Fibroblast of peridontal ligament (primary cell): ENCODE measurements at regions not wholly inside any gene's neighbourhood (a gene's known extent, or its start where the extent isn't known, plus 50 kb on each side); places are given as distances from the start of the nearest gene placed in this dataset.

Experiments used
- DNase-seq: peaks from one replicate; pipeline ENCODE4 v3.0.0-alpha.2; 2010; ENCODE audit errors: extremely low read depth

DNA sequence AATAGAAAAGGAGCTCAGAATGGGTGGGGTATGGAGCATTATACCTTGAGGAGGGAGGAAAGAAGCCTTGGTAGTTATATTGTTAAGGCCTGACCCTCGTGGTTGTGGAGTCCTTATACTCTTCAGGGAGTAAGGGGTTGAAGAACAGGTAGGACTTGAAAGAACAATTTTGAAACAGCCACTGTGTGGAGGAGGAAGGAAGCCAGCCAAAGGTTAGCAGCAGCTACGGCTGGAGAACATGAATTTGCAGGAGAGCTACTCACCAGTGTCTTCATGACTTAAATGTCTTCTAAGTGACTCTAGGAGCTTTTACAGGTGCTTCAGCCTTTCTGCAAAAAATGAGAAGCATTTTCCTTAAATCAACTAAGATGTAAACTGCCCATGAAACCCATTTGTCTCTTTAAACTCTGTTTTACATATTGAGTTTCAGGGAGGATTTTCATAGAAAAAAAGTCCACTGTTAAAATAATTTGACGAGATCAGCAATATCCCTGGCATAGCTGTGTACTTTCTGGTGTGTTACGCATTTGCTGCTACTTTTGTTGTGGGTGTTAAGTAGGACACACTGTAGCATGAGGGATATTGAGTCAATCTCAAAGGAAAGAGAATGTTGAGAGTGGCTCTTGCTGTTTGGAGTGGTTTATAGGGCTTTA lies 110.6 kb upstream of the ELL2 start:
- no peak for DNase-seq

DNA sequence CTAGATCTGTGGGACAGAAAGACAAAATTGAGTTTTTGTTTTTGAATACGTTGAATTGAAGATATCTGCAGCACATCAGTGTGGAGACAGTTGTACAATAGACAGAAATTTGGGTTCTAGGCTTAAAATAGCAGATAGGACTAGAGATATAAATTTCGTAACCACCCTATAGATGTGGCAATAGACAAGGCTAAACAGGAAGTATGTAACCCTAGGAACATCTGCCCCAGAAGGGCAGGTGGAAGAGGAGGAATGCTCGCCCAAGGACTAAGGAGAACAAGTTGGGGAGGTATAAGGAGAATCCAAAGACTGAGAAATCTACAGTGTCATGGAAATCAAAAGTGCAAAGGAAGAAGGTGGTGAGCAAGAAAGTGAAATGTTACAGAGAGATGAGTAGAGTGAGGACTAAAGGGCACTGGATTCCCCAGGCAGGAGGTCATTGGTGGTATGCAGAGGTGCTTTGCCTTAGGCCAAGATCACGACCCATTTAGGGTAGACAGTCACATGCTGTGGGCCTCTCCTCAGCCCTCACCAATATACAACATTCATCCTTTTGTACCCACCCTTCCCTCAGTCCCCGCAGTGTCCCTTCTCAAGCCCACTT lies 109.1 kb upstream of the ELL2 start:
- DNase-seq: no peak

DNA sequence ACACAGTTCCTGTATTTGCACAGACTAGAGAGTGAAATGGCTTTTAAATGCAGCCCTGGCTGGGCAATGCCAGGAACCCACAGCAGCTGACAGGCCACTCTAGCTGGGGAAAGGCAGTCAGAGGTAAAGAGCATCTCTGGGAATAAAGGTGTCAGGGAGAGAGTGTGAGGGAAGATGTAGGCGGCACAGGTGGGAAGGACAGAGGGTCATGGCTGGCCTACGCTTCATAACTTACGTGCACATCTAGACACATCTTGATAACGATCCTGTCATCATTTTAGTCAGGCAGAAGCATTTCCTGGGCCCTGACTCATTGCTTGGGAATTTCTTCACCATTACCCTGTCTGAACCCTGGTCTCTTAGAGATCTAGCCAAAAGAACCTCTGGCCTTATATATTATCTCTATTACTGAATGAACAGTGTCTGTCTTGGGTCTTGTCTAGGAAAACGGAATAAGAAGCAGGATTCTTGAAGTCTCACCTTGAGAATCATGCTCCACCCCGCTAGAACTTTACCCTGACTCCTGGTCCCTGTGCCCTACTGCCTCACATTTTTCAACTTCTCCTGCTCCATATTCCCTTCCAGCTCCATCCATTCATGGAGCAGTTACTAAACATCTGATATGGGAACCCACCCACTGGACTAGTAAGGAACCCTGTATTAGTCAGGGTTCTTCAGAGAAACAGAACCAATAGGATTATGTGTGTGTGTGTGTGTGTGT lies 106.4 kb upstream of the ELL2 start:
- DNase-seq: peak; percentile 78

DNA sequence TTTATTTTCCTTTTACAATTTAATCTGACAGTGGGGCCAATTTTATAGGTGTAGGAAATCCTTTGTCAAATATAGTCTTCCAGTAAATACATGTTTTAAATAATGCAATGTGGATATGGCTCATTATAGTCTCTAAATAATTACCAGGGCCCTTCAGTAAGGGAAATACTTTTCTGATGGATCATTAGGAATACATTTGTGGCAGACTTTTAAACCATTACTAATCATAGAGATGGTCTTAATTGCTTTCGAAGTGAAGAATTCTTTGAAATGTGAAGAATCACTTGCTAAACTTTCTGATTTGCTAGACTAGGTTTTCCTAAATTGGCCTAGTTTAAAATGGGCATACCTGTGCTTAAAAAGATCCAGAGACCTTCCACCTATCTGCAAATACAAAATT lies 105.6 kb upstream of the ELL2 start:
- no peak for DNase-seq

DNA sequence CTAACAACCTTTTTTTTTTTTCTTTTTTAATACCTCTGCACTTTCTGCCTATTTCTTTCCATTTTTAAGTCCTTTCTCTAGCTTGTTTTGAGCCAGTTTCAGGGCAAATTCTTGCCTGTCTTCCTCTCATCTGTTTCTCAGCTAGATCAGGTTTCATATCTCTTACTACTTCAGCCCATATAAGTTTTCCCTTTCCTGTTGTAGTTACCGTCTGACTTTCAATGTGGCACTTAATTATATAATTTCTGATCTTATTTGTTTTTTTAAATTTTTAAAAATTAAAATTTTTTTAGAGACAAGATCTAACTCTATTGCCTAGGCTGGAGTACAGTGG lies 104.7 kb upstream of the ELL2 start:
- peak; percentile 45 for DNase-seq

DNA sequence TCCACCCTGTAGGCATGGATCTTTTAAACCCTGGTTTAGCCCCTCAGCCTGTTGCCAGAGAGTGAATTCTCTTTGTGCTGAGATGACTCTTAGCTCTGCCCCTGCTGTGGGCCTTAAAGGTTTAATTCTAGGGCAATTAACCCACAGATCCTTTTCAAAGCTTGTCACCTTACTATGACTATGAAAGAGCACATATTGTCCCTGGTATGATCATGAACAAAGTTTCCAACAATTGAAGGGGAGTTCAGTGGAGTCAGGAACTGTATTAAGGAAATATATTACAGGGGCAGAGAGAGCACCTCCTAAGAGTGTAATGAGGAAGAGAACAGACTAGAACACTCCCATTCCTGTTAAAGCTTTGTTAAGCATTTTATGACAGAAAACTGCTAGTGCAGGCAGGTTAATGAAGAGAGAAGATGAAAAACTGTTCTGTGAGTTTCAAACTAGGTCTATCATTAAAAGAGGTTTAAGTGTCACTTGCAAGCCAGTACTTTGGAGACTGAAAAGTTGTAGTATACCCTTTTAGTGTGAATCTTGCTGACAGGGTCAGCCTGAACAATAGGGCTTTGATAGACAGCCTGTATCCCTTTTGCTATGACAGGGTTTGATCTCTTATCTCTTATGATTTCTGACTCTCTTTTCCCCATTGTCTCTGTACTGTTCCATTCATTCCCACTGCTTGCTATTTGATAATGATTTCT lies 104.2 kb upstream of the ELL2 start:
- DNase-seq: no peak

DNA sequence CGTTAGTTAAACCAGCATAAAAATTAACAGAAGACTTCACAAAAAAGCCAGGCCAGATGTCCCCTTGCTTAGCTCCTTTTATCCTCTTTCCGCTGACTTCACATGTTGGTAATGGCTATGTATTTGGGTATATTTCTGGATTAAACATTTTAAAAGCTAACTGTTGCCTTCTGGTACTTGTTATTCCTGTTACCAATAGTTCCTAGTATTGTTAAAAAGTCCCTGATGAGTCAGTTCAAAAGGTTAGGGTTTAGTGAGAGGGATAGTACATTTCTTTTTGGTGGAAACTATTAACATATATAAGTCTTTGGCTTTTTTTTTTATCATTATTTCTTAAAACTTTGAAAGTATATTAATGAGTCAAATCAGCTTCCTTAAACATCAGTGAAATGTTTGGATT lies 103.2 kb upstream of the ELL2 start:
- no peak for DNase-seq

DNA sequence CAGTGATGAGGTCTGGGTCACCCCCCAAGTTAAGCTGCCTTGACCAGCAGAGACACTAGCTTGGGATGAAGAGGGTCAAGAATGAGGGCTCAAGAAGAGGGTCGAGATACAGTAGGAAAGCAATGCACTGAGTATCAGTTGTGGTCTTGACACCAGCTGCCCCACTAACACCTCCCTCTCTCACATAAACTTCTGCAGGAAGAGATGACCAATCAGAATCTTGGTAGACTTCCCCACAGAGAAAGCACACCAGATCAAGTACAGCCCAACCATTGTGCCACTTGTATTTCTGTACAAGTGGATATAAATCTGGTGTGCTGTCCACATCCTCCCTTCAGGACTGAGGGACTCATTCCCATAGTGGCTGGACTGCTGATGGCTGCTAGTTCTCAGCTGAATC lies 101.2 kb upstream of the ELL2 start:
- DNase-seq: no peak

DNA sequence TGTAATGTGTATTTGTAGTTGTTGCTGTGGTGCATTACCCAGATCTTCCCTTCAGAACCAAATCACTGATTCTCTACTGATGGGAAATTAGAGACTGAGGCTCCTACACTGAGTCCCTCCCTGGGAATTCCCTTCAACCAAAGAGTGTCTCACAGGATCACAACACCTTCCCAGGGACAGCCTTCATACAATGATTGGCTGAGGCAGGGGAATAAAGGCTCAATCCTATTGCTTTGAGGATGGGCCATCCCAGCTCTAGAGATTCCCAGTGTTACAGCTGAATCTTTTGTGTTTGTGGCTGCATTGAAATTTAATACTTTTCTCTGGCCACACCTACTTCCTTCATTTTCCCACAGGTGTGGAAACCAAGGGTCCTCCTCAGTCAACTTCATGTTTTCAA lies 96.4 kb upstream of the ELL2 start:
- DNase-seq: no peak

DNA sequence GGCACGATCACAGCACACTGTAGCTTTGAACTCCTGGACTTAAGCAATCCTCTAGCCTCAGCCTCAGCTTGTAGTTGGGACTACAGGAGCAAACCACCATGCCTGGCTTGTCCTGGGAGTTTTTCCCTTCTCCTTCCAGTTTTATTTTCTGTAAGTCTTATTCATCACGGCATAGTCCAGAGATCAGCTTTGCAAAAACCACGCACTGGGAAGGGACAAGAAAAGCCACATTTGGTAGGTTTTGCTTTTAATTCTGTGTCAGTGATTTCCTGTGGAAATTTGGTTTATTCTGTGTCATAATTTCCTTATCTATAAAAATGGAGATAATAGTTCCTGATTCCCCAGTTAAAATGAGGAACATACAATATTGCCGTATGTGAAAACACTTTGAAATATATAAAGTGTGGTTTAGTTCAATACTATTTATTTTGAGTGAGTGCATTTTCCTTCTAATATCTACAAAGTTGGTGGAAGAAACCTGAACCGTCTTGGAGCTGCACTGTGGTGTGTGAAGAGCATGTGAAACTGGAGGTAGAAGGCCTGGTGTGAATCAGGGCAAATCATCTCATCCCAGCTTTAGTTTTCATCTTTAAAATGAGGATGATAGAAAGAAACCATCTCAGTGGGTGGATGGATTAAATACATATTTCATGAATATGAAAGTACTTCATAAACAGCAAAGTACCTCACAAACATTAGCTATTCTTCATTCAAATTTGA lies 92.8 kb upstream of the ELL2 start:
- DNase-seq: no peak

DNA sequence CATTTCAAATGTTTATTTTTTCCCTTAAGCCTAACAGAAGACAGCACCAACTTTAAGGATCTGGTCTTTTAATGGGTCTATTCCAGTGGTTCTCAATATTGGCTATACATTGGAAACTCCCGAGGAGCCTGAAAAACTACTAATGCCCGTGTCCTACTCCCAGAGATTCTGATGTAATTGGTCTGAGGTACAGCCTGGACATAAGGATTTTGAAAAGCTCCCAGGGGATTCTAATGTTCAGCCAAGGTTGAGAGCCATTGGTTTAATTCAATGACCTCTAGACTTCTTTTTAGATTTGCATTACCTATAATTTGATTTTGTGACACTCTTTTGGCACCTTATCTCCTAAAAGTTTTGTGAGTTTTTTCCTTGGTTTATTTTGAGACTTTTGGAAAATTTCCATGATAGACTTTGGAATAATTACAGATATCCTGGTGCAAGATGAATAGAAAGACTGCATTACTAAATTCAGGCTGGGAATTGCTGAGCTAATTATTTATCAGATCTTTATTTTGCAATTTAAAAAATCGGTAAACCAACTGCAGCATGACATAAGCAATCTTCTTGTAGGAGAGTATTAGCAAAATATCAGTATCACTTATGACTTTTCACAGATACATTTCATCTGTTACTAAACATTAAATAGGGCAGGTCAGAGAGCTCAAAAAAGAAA lies 91.5 kb upstream of the ELL2 start:
- DNase-seq: no peak

DNA sequence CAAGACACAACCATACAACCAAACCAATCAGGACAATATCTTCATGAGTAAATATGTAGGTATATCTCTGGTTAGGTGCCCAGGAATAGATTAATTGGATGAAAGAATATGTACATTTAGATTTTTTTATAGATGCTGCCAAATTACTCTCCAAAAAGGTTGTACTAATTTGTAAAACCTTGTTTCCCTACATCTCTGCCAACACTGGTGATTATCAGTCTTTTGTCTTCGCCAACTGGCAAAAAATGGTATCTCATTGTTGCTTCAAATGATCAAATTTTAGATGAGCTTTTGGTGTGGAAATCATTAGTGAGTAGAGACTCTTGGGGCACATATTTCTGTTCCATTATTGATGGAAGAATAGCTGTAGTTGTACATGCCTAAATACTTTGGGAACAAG lies 90.7 kb upstream of the ELL2 start:
- DNase-seq: no peak

DNA sequence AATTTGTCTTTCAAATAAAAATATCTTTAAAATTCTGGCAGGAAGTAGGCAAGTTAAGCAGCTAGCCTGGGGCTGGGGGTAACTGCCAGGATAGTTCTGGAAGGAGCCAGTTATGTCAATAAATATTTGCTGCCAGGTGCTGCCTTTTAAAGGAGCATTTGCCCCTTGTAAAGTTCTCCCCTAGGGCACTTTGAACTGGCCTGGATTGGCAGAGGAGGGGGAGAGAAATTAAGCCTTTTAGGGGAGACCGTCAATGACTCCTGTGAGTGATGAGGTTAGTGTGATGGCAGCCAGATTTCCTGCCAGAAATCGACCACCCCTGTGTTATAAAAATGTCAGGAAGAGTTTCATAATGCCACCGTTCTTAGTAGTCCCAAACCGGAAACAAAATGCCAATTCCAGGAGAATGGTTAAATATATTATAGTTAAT lies 89.8 kb upstream of the ELL2 start:
- DNase-seq: no peak

DNA sequence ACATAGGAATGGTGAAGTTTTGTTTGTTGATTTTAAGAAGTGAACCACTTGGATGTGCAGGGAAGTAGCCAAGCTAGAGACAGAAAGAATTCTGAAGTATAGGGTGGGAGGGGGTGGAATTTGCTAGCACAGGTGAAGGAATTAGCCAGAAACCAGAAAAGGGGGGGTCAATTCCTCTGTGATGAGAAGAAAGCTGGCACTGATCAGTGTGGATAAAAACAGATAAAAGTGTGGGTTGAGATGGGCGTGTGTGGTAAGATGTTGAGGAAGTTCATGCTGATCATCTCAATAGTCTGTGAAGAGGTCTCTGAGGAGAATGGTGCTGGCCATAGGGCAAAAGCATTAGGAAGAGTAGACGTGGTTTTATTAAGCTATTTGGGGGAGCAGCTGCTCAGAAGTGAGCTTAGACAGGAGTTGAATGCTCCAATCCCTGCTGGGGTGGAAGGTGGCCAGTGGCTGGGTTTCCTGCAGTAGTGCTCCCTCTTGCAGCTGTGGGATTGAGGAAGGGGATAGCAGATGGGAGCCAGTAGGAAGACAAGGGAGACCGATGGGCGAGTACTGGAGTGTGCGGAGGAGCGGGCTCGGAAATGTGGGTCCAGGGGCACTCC lies 88.7 kb upstream of the ELL2 start:
- no peak for DNase-seq

DNA sequence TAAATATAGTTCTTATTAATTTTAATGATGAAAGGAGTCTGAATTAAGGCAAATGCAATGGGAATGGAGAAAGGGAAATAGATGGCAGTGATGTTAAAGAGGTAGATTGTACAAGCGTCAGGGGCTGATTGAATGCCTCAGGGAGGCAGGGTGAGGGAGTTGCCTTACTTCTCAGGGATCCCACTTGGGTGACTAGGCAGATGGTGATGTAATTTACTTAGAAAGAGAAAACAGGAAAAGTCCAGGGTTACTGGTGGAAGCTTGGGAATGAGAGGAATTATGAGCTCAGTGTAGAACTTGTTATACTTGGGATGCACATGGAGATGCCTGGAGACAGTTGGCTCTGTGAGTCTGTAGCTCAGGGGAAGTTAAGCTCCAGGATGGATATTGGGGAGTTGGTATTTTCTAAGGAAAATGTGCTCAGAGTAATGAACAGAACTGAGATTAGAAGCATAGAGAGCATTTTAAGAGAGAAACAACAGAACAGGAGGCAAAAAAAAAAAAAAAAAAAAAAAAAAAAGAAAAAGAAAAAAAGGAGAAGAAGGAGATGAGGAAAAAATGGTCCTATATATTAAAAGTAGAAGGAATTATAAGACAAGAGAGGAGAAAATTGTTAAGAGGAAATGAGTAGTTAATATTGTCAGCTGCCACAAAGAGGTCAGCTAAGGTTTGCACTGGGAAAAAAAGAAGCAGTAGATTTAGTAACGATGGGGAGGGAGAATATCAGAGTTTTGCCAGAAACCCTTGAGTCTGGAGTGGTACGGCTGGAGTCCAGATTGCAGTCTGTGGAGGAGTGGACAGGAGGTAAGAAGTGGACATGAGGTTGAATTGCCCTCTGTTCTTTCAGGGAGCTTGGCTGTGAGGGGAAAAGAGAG lies 88.0 kb upstream of the ELL2 start:
- DNase-seq: peak; percentile 73

DNA sequence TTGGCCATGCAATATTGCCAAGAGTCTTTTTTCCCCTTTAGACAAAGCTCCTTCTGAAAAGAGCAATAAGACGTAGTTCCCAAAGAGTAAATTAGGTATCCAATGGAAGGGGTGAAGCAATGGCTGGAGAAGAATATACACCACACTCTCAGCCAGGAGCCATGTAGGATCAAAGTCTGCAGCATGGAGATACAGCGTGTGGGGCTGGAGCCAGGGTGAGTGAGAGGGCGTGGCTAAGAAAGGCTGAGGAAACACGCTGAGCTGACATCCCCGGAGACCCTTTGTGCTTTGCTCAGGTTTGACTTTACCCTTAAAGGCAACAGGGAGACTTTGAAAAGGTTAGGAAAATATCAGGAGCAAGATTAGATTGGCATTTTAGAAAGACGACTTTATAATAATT lies 87.1 kb upstream of the ELL2 start:
- DNase-seq: no peak

DNA sequence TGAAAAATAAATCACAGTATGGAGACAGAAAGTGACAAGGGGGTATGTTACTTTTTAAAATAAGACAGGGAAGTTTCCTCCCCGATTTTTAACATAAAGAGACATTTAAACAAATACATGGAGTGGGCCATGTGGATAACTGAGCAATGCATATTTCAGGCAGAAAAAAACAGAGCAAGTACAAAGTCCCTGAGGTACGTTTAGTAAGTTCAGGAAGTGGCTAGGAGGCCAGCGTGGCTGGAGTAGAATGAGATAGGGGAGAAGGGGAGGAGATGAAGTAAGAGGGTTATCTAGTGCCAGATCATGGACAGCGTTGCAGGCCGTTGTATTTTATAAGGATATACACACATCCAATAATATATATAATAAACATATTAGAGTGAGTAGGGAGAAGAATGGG lies 84.2 kb upstream of the ELL2 start:
- no peak for DNase-seq

DNA sequence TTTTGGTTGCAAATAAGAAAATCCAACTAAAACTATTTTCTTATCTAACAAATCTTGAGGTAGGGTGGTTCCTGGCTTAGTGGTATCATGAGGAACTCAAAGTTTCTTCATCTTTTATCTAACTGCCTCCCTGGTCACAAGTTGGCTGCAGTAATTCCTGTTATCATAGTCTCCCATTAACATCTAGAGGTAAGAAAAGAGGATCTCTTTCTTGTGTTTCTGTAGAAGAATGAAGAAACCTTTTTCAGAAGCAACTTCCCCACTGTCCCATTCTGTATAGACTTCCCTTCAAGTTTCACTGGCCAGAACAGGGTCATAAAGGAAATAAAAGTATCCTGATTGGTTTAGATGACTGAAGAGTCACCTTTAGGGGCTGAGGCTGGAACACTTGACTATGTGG lies 81.8 kb upstream of the ELL2 start:
- DNase-seq: no peak

DNA sequence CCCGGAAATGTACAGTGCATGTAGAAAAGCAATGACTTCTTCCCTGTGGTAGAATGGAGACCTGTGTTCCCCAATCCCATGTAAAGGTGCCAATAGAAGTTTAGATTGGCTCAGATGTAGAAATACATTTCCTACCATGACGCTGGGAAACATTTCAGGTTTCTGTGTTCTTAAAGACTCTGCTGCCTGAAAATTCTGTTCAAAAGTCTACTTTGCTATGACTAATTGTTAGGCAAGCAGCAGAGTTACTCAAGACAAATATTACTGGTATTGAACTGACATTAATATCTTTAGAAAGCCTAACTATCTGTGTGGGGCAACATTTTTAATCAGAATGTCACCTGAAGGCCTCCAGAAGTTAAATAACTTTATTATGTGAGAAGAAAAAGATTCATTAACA lies 75.5 kb upstream of the ELL2 start:
- peak; percentile 54 for DNase-seq

DNA sequence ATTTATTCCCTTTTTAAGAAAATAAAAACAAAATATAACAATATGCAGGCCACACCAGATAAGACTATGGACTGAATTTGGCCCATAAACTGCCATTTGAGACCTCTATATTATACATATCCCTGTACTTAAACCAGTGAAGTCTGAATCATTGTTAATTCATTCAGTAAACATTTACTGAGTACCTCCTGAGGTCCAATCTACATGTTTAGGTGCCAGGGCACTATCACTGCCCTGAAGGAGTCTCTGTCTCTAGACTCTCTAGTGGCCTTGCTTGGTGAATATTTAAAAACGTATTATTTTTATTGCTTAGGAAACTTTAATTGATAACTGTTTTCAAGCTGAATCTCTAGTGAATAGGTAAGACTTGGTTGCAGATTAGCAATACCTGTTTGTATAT lies 74.7 kb upstream of the ELL2 start:
- DNase-seq: no peak
